GM18907 (cell line): ENCODE measurements at regions not wholly inside any gene's neighbourhood (a gene's known extent, or its start where the extent isn't known, plus 50 kb on each side); places are given as distances from the start of the nearest gene placed in this dataset.

ENCODE experiments used
- ATAC-seq: cut with Tn5 transposase; IDR thresholded peaks from one replicate; pipeline ENCODE4 v1.9.1; 2021; ENCODE audit warnings: mild to moderate bottlenecking, moderate library complexity; ENCODE audit not compliant: unreplicated experiment

GRCh38 chr3:127088511-127089351 is 104.2 kb upstream of the PRR23E start:
- ATAC-seq = no peak

GRCh38 chr3:127089486-127090145 is 103.3 kb upstream of the PRR23E start:
- ATAC-seq = no peak

- no peak for ATAC-seq
Measured at GRCh38 chr3:127090218-127091160, 102.4 kb upstream of the PRR23E start.

GRCh38 chr3:127091376-127091775 is 101.6 kb upstream of the PRR23E start:
- no peak for ATAC-seq

GRCh38 chr3:127092368-127092767 is 100.6 kb upstream of the PRR23E start:
- ATAC-seq = no peak

GRCh38 chr3:127092776-127093175 is 100.2 kb upstream of the PRR23E start:
- ATAC-seq = no peak

- ATAC-seq = no peak
Measured at GRCh38 chr3:127093312-127093711, 99.6 kb upstream of the PRR23E start.

GRCh38 chr3:127095774-127096173 is 97.2 kb upstream of the PRR23E start:
- ATAC-seq = no peak

- ATAC-seq = no peak
Measured at GRCh38 chr3:127096256-127097071, 96.5 kb upstream of the PRR23E start.

GRCh38 chr3:127097072-127097405 is 95.9 kb upstream of the PRR23E start:
- no peak for ATAC-seq

GRCh38 chr3:127097481-127097880 is 95.5 kb upstream of the PRR23E start:
- ATAC-seq = no peak

- ATAC-seq = no peak
Measured at GRCh38 chr3:127099982-127100381, 92.9 kb upstream of the PRR23E start.

- no peak for ATAC-seq
Measured at GRCh38 chr3:127100459-127101410, 92.2 kb upstream of the PRR23E start.

- ATAC-seq = no peak
Measured at GRCh38 chr3:127101411-127102187, 91.3 kb upstream of the PRR23E start.

GRCh38 chr3:127102188-127102520 is 90.8 kb upstream of the PRR23E start:
- ATAC-seq = no peak

GRCh38 chr3:127102587-127102986 is 90.3 kb upstream of the PRR23E start:
- ATAC-seq = no peak

GRCh38 chr3:127103080-127103479 is 89.9 kb upstream of the PRR23E start:
- ATAC-seq = no peak

GRCh38 chr3:127104586-127104985 is 88.3 kb upstream of the PRR23E start:
- ATAC-seq = no peak

GRCh38 chr3:127105587-127105986 is 87.3 kb upstream of the PRR23E start:
- ATAC-seq = no peak
